Gastrocnemius medialis (tissue), 4 donors: ENCODE measurements at regions not wholly inside any gene's neighbourhood (a gene's known extent, or its start where the extent isn't known, plus 50 kb on each side); places are given as distances from the start of the nearest gene placed in this dataset.

Experiments
- ATAC-seq, 2 donors: fragments of 150-250 bp; one replicate each; pipeline ENCODE4 v1.9.1; 2016
- DNase-seq, 2 donors: peaks; one replicate each; pipeline ENCODE4 v3.0.0-alpha.2; 2019
- H3K27ac ChIP-seq, 4 donors: fragments of 200-600 bp; sonication (generic); 1 replicate in 1 of 4; 2 replicates in 3 of 4; pipeline ENCODE4 v1.5.1; 2016 to 2018; ENCODE audit warnings: mild to moderate bottlenecking in 2 of 4, moderate library complexity in 1 of 4
- H3K27me3 ChIP-seq, 3 donors: fragments of 200-600 bp; sonication (generic) in 2 of 3; 1 replicate in 1 of 3; 2 replicates in 2 of 3; pipeline versions ENCODE4 v1.5.1 to v1.6.0; 2016 to 2019; ENCODE audit warnings: mild to moderate bottlenecking in 1 of 3, moderate library complexity in 1 of 3
- H3K36me3 ChIP-seq, 2 donors: fragments of 200-600 bp; sonication (generic) in 1 of 2; one replicate each; pipeline ENCODE4 v1.5.1; 2017 to 2018
- H3K4me1 ChIP-seq, 2 donors: fragments of 200-600 bp; sonication (generic) in 1 of 2; one replicate each; pipeline ENCODE4 v1.5.1; 2016 to 2017; ENCODE audit warnings: mild to moderate bottlenecking in 2 of 2
- H3K4me3 ChIP-seq, 4 donors: fragments of 200-600 bp; sonication (generic) in 3 of 4; 1 replicate in 1 of 4; 2 replicates in 3 of 4; pipeline ENCODE4 v1.5.1; 2016 to 2019; ENCODE audit warnings: mild to moderate bottlenecking in 2 of 4
- H3K9me3 ChIP-seq, 3 donors: fragments of 200-600 bp; sonication (generic) in 2 of 3; 1 replicate in 1 of 3; 2 replicates in 2 of 3; pipeline ENCODE4 v1.5.1; 2016 to 2019
- POLR2A ChIP-seq, 2 donors: fragments of 450-650 bp; IDR thresholded peaks; one replicate each; pipeline ENCODE4 v1.6.1; 2017; ENCODE audit warnings: antibody characterized with exemption in 2 of 2, mild to moderate bottlenecking in 2 of 2, moderate library complexity in 2 of 2
- in situ Hi-C, 4 donors: fragments of 200-750 bp; cut with MboI; loops; one replicate each; pipeline versions ENCODE4 v1.15.0 to v1.8.0; 2017; ENCODE audit warnings: low sequenced_read_pairs in 4 of 4
- intact Hi-C: fragments of 100-400 bp; cut with DNase I; formaldehyde crosslinking; loops from one replicate; pipeline ENCODE4 v1.15.1; 2023; ENCODE audit warnings: low total_unique reads
- TF ChIP-seq, protein P1 (sequence below), 5 experiments: fragments of 450-650 bp in 3 of 5; fragments of 200-600 bp in 2 of 5; sonication (generic) in 2 of 5; IDR thresholded peaks in 4 of 5; conservative IDR thresholded peaks in 1 of 5; 1 replicate in 4 of 5; 2 replicates in 1 of 5; pipeline ENCODE4 v1.5.1; 2016 to 2019; ENCODE audit warnings: antibody characterized with exemption in 5 of 5, mild to moderate bottlenecking in 3 of 5, moderate library complexity in 3 of 5

- no peak for ATAC-seq
- in situ Hi-C loops, result no loop called here
- intact Hi-C loops, result no loop called here
- Histone ChIP-seq H3K4me1 (no peaks in the 10 kb centered on the region), H3K4me3 (no peak overlapping the region), H3K9me3 (no peaks in the 10 kb centered on the region), H3K27ac (no peak overlapping the region), H3K36me3 (no peaks in the 10 kb centered on the region), H3K27me3 (no peaks in the 10 kb centered on the region)
- TF ChIP-seq POLR2A (IDR thresholded peaks at IDR 0.05), result no peak
- TF ChIP-seq, protein P1, sequence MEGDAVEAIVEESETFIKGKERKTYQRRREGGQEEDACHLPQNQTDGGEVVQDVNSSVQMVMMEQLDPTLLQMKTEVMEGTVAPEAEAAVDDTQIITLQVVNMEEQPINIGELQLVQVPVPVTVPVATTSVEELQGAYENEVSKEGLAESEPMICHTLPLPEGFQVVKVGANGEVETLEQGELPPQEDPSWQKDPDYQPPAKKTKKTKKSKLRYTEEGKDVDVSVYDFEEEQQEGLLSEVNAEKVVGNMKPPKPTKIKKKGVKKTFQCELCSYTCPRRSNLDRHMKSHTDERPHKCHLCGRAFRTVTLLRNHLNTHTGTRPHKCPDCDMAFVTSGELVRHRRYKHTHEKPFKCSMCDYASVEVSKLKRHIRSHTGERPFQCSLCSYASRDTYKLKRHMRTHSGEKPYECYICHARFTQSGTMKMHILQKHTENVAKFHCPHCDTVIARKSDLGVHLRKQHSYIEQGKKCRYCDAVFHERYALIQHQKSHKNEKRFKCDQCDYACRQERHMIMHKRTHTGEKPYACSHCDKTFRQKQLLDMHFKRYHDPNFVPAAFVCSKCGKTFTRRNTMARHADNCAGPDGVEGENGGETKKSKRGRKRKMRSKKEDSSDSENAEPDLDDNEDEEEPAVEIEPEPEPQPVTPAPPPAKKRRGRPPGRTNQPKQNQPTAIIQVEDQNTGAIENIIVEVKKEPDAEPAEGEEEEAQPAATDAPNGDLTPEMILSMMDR (IDR thresholded peaks at IDR 0.05 in 4 of 5, conservative IDR thresholded peaks at IDR 0.05 in 1 of 5), result no peak
- DNase-seq, result no peak
These were observed 179.4 kb downstream of the MYCN start for GRCh38 chr2:16119741-16120140.

DNA sequence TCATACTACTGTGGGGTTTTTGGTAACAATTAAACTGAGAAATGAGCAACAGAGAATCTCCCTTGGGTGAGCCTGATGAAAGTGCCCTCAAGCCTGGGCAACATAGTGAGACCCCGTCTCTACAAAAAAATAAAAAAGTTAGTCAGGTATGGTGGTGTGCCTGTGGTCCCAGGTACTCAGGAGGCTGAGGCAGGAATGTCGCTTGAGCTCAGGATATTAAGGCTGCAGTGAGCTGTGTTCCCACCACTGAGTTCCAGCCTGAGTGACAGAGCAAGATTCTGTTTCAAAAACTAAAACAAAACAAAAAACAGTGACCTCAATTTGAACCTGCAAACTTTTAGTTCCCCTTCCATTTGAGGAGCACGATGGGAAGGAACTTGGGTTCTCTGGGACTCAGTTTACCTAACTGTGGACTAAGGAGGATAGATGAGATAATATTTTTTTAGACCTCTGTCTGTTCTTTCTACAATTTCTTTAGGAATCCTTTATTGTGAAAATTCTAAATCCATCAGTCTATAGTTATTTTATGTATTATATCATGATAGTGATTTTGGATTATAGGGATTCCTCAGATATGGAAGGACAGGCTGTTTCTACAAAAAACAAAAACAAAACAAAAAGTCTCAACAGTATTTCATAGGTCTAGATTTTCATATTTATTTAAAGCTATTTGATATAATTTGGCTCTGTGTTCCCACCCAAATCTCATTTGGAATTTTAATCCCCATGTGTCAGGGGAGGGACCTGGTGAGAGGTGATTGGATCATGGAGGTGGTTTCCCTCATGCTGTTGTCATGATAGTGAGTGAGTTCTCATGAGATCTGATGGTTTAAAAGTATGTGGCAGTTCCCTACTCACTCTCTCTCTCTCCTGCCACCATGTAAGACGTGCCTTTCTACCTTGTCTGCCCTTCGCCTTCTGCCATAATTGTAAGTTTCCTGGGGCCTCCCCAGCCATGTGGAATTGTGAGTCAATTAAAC lies 178.6 kb downstream of the MYCN start:
- ATAC-seq (no peak), DNase-seq (no peak)
- Histone ChIP-seq H3K4me1 (no peaks in the 10 kb centered on the region), H3K9me3 (no peaks in the 10 kb centered on the region), H3K27ac (no peak overlapping the region), H3K27me3 (no peaks in the 10 kb centered on the region), H3K4me3 (no peak overlapping the region), H3K36me3 (no peaks in the 10 kb centered on the region)
- TF ChIP-seq, protein P1 (IDR thresholded peaks at IDR 0.05 in 4 of 5, conservative IDR thresholded peaks at IDR 0.05 in 1 of 5), result no peak
- no peak for TF ChIP-seq POLR2A (IDR thresholded peaks at IDR 0.05)
- intact Hi-C loops (no loop called here), in situ Hi-C loops (no loop called here)

DNA sequence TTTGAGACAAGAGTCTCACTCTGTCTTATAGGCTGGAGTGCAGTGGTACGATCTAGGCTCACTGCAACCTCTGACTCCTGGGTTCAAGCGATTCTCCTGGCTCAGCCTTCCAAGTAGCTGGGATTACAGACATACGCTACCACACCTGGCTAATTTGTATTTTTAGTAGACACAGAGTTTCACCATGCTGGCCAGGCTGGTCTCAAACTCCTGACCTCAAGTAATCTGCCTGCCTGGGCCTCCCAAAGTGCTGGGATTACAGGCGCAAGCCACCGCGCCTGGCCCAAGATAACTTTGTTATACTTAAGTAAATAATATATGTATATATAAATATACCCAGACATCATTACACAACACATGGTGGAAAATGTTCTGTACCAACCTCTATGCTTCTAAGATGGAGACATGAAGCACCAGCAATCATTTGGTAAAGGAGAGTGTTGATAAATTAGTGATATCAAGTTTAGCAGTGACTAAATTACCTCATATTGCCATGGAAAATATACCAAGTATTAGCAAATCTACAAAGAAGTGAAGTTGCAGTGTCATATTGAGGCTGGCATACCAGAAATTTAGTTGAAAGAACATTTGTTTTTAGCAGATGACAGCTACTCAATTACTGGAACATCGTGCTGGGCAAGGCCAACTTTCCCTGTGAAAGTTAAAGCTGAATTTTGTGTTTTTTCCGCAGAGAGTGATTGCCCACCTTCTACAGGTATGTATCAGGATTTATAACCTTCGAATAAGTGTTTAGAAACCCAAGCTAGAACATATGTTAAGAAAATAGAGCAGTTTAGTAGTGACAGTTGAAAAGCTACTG lies 177.7 kb downstream of the MYCN start:
- DNase-seq (no peak), ATAC-seq (no peak)
- TF ChIP-seq, protein P1 (IDR thresholded peaks at IDR 0.05 in 4 of 5, conservative IDR thresholded peaks at IDR 0.05 in 1 of 5), result no peak
- no peak for TF ChIP-seq POLR2A (IDR thresholded peaks at IDR 0.05)
- no peak overlapping the region for H3K27ac ChIP-seq
- no peaks in the 10 kb centered on the region for H3K36me3 ChIP-seq
- H3K4me1 ChIP-seq, result no peaks in the 10 kb centered on the region
- no peaks in the 10 kb centered on the region for H3K9me3 ChIP-seq
- in situ Hi-C loops, result no loop called here
- H3K4me3 ChIP-seq, result no peak overlapping the region
- H3K27me3 ChIP-seq, result no peaks in the 10 kb centered on the region
- intact Hi-C loops, result no loop called here

- Histone ChIP-seq H3K4me3 (no peak overlapping the region), H3K27ac (no peak overlapping the region), H3K4me1 (no peaks in the 10 kb centered on the region), H3K9me3 (no peaks in the 10 kb centered on the region), H3K27me3 (no peaks in the 10 kb centered on the region), H3K36me3 (no peaks in the 10 kb centered on the region)
- ATAC-seq (no peak), DNase-seq (no peak)
- in situ Hi-C loops (no loop called here), intact Hi-C loops (no loop called here)
- no peak for TF ChIP-seq POLR2A (IDR thresholded peaks at IDR 0.05)
- TF ChIP-seq, protein P1 (IDR thresholded peaks at IDR 0.05 in 4 of 5, conservative IDR thresholded peaks at IDR 0.05 in 1 of 5), result no peak
These were observed 176.8 kb downstream of the MYCN start for GRCh38 chr2:16117021-16117700.
